Glomerular visceral epithelial cell (primary cell): ENCODE measurements at regions not wholly inside any gene's neighbourhood (a gene's known extent, or its start where the extent isn't known, plus 50 kb on each side); places are given as distances from the start of the nearest gene placed in this dataset.

ENCODE experiments used
- DNase-seq: peaks from one replicate; pipeline ENCODE4 v3.0.0-alpha.2; 2016; ENCODE audit errors: extremely low spot score

- DNase-seq = no peak
Observed at GRCh38 chr1:214208460-214208859, 72.5 kb upstream of the SMYD2 start.

DNA sequence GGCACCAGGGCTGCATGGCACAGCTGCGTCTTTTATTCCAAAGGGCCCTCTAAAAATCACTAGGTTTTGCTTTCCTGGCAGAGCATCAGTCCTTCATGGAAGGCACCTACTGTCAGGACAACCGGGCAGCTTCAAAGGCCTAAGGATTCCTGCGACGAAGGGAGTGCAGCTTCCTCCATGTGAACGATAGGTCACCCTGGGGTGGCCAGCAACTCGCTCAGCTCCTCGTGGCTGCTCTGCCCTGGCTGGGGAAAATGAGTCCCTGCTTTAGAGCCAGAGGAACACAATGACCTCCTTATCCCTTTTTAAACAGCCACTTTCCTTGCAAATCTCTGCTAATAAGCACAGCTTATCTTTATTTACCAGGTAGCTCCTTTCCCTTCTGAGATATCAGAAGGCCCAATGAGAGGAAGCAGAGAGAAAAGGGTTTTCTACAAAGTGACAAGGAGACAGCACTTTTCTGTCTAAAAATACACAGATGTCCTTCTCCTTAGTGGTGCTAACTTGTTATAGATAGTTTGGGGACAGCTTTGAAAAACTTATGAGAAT is 71.6 kb upstream of the SMYD2 start:
- no peak for DNase-seq

DNA sequence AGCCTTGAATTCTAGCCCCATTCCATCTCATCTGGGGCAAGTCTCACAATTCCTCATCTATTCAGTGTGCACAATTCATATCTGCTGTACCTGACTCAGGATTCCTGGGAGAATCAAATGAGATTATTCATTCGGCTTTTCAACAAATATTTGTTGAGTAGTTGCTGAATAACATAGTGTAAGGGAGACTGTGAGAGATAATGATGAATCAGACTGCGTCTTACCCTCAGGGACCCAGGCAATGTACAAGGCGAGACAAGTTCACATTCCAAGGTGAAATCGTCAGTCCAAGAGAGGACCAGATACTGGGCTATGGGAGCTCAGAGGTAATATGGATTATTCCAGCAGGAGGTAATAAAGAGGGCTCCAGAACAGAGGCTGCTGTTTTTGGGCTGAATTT is 67.8 kb upstream of the SMYD2 start:
- peak; percentile 59 for DNase-seq

- DNase-seq = no peak
Observed at GRCh38 chr1:214214851-214215250, 66.1 kb upstream of the SMYD2 start.

DNA sequence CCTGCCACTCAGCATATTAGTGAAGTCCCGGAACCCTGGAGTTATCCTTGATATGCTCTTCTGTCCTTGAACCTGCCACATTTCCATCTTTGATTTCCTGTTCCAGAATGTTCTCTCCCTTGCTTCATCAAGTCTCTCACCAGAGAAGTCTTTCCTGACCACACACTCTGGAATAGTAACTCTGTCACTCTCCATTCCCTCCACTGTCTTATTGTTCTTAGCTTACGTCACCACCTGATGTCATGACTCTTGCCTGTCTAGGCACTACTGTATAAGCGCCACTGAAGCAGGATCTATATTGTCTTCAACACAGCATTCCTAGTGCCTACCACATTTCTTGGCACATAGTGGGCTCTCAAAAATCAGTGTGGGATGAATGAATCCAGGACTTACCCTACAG is 65.4 kb upstream of the SMYD2 start:
- no peak for DNase-seq

- no peak for DNase-seq
Observed at GRCh38 chr1:214216021-214216420, 64.9 kb upstream of the SMYD2 start.

DNA sequence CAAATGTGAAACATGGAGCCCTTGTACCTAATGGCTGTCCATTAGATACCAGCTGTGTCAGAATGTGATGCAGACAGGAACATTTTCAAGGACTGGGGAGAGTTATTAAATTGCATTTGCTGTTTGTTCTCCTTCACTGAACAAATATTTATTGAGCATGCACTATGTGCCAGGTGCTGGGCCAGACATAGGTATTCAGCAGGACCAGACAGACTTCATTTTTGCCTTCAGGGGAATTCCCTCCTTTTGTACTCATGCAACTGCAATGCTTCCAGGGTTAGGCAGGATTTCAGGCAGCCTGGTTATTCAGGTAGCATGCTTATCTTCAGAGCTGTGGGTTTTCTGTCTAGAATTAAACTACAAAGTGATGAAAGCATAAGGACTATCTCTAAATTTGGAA is 64.2 kb upstream of the SMYD2 start:
- no peak for DNase-seq

DNA sequence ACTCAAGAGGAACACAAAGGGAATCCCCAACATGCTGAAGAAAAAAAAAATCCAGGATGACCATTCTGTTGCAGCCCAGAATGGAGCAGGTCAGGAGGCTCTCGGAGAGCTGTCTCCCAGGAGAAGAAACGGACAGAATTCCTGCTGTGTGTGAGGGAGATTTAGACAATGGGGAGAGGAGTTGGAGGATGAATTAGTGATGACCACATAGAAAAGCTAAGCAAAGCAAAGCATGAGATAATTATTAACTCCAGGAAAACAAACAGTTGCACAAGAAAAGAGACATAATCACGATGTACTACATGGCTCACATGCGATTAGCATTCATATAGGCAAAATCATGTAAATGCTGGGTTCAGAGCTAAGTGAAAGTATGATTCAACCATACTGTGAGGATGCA is 61.1 kb upstream of the SMYD2 start:
- no peak for DNase-seq

GRCh38 chr1:214220891-214221290 is 60.1 kb upstream of the SMYD2 start:
- DNase-seq = no peak

DNA sequence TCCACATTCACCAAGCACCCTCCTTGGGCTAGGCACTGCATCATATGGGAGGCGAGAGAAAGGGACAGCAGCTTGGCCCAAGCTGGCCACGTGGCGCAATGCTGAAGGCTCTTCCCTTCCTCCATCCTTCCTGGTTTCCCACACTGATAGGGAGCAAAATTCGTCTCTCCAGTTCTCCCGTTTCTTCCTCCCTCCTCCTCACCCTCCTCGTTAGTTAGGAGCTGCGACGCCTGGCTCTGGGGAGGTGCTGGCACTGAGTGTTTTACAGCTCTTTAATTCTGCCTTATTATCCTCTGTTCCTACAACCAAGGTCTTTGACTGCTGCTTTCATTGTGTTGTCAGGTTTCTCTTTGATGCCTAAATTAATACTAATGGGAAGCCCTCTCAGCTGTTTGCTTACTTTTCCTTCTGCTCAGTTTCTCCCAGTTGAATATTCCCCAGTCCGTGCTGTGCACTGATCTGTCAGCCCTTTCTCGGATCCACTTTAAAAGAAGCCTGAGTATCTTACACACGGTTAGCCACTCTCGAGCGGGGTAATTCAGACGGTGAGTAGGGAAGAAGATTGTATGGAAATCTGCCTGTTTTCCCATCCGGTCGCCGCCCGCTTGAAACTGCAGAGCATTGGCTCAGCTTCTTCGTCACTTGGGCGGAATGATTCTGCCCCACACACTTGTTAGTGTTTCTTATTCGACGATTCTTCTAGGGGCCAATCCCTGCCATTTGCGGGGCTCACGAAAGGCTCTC is 56.2 kb upstream of the SMYD2 start:
- no peak for DNase-seq

- DNase-seq = no peak
Observed at GRCh38 chr1:214228976-214229375, 52.0 kb upstream of the SMYD2 start.

DNA sequence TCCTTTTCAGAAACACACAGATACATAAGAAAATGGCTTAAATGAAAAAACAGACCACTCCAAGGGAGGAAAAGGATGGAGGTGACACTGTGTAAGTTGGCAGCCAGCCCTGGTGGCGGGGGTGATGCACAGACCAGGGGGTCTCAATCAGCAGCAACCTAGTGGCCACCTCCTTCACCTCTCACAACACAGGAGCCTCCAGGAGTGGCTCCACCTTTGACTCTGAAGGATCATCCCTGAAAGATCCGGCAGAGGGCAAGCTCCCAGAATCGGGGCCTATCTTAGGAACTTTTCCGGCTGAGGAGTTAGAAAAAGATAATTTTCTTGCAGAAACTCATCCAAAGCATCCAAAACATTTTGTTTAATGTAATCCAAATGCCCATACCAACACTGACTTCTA is 51.2 kb upstream of the SMYD2 start:
- DNase-seq = no peak
